Testis (tissue), 2 donors: ENCODE measurements at regions not wholly inside any gene's neighbourhood (a gene's known extent, or its start where the extent isn't known, plus 50 kb on each side); places are given as distances from the start of the nearest gene placed in this dataset.

ENCODE experiments used
- POLR2A ChIP-seq: fragments of 450-650 bp; IDR thresholded peaks from one replicate; pipeline ENCODE4 v1.6.1; 2017; ENCODE audit warnings: antibody characterized with exemption, mild to moderate bottlenecking, moderate library complexity
- TF ChIP-seq, protein P1 (sequence below), 3 experiments: fragments of 450-650 bp in 2 of 3; fragments of 200-600 bp in 1 of 3; sonication (generic) in 1 of 3; IDR thresholded peaks; one replicate each; pipeline ENCODE4 v1.5.1; 2016 to 2019; ENCODE audit warnings: antibody characterized with exemption in 3 of 3, mild to moderate bottlenecking in 2 of 3, moderate library complexity in 1 of 3

DNA sequence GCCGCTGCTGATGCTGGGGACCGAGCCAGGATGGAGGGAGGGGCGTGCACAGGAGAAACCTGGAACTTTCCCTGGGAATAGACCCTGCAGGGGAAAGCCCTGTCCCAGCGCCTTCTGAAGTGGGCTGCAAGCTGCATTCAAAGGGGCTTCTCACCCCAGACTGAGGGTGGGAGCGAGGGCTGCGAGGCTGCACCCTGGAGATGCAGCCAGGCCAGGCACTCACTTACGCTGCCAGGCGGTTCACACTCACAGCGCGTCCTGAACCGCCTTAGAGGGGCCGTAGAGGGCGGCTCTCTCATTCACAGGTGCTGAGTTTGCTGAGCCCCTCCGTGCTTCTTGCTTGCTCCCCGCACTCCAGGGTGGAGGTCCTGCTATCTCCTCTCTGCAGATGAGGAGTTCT lies 208.5 kb upstream of the C14orf180 start:
- no peak for TF ChIP-seq POLR2A
- TF ChIP-seq, protein P1, sequence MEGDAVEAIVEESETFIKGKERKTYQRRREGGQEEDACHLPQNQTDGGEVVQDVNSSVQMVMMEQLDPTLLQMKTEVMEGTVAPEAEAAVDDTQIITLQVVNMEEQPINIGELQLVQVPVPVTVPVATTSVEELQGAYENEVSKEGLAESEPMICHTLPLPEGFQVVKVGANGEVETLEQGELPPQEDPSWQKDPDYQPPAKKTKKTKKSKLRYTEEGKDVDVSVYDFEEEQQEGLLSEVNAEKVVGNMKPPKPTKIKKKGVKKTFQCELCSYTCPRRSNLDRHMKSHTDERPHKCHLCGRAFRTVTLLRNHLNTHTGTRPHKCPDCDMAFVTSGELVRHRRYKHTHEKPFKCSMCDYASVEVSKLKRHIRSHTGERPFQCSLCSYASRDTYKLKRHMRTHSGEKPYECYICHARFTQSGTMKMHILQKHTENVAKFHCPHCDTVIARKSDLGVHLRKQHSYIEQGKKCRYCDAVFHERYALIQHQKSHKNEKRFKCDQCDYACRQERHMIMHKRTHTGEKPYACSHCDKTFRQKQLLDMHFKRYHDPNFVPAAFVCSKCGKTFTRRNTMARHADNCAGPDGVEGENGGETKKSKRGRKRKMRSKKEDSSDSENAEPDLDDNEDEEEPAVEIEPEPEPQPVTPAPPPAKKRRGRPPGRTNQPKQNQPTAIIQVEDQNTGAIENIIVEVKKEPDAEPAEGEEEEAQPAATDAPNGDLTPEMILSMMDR (IDR thresholded peaks at IDR 0.05) = no peak
